ENCODE measurements at regions not wholly inside any gene's neighbourhood (a gene's known extent, or its start where the extent isn't known, plus 50 kb on each side); places are given as distances from the start of the nearest gene placed in this dataset.

DNA sequence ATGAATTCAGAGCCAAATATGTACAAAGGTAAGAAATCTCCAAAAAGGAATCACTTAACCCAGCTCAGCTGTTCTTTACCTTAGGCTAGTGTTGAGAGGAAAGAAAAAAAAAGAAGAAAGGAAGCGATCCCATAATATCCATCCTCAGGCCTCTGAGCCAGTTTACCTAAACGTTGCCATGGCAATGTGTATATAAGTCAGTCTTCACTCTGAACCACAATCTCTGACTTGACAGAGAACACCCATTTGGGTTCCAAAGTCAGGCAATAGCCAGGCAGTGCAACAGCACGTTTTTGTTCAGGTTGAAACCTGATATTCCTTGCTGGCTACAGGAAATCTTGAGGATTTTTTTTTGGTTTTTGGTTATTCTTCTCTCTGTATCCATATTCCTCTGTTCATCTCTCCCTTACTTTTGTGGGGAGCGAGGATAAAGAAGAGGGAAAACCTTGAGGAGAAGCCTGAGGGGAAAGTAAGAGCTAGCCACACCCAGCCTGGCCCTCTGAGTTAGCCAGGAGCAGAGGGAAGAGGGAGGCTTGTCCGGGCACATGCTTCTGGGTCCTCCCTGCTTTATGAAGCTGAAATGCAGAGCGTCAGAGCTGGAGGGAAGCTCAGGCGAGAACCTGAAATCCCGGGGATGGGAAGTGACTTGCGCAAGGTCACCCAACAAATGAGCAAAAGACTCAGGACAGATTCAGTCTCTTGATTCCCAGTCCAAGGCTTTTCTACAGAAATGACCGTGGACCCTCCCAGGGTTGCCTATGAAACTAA, 152.7 kb downstream of the SOX9 start:
- H3K36me3 ChIP-seq, result no peaks in the 10 kb centered on the region
- TF ChIP-seq, protein P1, sequence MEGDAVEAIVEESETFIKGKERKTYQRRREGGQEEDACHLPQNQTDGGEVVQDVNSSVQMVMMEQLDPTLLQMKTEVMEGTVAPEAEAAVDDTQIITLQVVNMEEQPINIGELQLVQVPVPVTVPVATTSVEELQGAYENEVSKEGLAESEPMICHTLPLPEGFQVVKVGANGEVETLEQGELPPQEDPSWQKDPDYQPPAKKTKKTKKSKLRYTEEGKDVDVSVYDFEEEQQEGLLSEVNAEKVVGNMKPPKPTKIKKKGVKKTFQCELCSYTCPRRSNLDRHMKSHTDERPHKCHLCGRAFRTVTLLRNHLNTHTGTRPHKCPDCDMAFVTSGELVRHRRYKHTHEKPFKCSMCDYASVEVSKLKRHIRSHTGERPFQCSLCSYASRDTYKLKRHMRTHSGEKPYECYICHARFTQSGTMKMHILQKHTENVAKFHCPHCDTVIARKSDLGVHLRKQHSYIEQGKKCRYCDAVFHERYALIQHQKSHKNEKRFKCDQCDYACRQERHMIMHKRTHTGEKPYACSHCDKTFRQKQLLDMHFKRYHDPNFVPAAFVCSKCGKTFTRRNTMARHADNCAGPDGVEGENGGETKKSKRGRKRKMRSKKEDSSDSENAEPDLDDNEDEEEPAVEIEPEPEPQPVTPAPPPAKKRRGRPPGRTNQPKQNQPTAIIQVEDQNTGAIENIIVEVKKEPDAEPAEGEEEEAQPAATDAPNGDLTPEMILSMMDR (IDR thresholded peaks at IDR 0.05; ENCODE audit: low read depth, low read length), result no peak
- H3K4me1 ChIP-seq, result peaks cover 17% of the 10 kb centered on the region
- H3K9me3 ChIP-seq, result no peaks in the 10 kb centered on the region
- no peak for DNase-seq
- no peaks in the 10 kb centered on the region for H3K27me3 ChIP-seq
- no peak overlapping the region for H3K4me3 ChIP-seq (ENCODE audit: low read depth, low read length)

DNA sequence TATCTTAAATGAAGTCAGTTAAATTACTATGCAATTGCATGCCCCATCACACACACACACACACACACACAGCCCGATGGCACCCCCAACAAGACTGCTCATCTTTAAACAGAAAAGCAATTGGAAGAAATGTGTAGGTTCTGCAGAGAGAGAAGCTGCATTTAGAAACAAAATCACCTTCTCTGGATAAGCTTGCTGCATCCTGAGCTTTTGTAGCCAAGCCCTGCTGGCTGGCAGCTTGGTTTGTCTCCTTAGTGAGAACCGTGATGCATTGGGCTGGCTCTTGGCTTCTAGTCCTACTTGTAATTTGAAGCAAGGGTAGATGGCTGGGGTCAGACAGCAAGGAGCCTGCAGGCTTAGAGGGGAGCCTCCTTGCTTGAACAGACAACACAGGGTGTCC, 153.8 kb downstream of the SOX9 start:
- H3K9me3 ChIP-seq, result no peaks in the 10 kb centered on the region
- TF ChIP-seq, protein P1 (IDR thresholded peaks at IDR 0.05; ENCODE audit: low read depth, low read length), result no peak
- H3K4me3 ChIP-seq (ENCODE audit: low read depth, low read length), result no peak overlapping the region
- no peaks in the 10 kb centered on the region for H3K36me3 ChIP-seq
- H3K4me1 ChIP-seq, result peaks cover 10% of the 10 kb centered on the region
- no peaks in the 10 kb centered on the region for H3K27me3 ChIP-seq
- no peak for DNase-seq

DNA sequence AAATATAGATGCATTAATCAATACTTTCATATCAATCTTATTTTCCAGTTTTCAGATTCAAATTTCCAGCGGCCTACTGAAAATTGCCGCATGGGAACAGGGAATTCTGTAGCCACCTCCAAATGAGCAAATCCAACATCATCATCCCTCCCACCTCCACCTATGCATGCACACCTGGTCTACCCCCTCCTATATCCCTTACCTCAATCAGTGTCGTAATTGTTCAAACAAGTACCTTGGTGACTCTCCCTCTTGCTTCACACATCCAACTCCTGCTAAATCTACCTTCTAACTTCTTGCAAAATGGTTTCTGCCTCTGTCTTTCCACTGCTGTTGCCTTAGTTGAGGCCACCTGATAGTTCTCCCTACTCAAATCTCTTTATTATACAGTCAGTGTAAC, 160.1 kb downstream of the SOX9 start:
- Histone ChIP-seq H3K36me3 (no peaks in the 10 kb centered on the region), H3K4me3 (ENCODE audit: low read depth, low read length) (no peak overlapping the region)

DNA sequence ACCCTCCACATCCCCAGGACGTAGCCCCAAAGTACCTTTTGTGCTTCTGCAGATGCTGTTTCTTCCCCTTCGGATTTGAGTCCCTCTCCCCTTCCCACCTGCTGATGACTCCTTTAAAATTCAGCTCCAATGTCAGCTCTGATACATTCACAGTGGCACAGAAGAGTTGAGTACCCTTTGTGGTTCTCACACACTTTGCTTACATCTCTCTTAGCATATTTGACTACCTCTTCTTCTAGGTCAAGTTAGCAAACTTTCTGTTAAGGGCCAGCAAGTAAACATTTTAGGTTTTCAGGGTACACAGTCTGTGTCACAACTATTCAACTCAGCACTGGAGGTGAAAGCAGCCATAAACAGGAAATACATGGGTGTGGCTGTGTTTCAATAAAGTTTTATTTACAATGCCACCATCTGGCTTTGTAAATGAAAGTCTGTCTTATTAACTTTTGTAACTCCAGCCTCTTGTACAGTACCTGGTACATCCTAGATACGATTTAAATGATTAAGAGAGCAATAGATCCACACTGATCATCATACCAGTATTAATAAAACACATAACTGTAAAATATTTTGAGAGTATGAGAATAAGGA, 161.7 kb downstream of the SOX9 start:
- no peak for DNase-seq
- TF ChIP-seq, protein P1 (IDR thresholded peaks at IDR 0.05; ENCODE audit: low read depth, low read length), result no peak
- no peaks in the 10 kb centered on the region for H3K27me3 ChIP-seq
- no peaks in the 10 kb centered on the region for H3K36me3 ChIP-seq
- no peaks in the 10 kb centered on the region for H3K9me3 ChIP-seq
- no peak overlapping the region for H3K4me3 ChIP-seq (ENCODE audit: low read depth, low read length)
- no peaks in the 10 kb centered on the region for H3K4me1 ChIP-seq

More for the DNA sequence above, 160.1 kb downstream of the SOX9 start:
- no peaks in the 10 kb centered on the region for H3K27me3 ChIP-seq
- no peaks in the 10 kb centered on the region for H3K9me3 ChIP-seq
- TF ChIP-seq, protein P1 (IDR thresholded peaks at IDR 0.05; ENCODE audit: low read depth, low read length), result no peak
- no peak for DNase-seq
- no peaks in the 10 kb centered on the region for H3K4me1 ChIP-seq

DNA sequence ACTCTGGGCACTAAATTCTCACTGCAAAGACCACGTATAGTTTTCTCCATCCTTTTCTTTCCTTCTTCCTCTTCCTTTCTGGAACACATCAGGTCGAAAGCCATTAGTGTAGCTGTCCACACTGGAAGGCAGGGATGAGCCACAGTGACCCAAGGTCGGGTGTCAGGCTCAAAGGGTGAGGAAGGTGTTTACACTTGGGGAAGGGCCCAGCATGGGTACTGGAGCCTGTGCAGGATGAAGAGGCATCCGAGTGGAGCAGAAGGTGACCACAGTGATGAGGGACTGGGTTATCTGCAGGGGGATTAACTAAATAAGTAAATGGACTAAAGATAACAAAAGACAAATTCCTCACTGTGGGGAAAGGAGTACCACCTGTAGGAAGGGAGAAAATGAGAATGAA, 164.0 kb downstream of the SOX9 start:
- no peaks in the 10 kb centered on the region for H3K27me3 ChIP-seq
- no peak overlapping the region for H3K4me3 ChIP-seq (ENCODE audit: low read depth, low read length)
- TF ChIP-seq, protein P1 (IDR thresholded peaks at IDR 0.05; ENCODE audit: low read depth, low read length), result no peak
- no peaks in the 10 kb centered on the region for H3K4me1 ChIP-seq
- no peaks in the 10 kb centered on the region for H3K9me3 ChIP-seq
- no peak for DNase-seq
- H3K36me3 ChIP-seq, result no peaks in the 10 kb centered on the region

DNA sequence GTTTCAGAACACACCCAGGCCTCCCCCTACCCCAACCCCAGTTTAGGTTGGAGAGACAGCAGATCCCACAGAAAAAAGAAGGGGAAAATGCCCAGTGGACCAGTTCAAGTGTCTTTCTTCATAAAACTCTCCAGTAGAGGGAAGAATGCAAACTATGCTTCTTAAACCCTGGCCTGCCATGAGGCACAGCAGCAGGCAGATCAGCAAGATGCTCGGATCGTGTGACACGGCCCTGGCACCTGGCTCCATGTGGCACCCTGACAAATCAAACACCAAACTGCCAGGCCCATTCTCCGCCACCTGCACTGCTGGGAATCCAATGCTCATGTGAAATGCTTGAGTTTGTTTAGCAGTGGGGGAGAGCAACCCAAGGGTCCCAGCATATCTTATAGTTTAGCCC, 166.8 kb downstream of the SOX9 start:
- TF ChIP-seq, protein P1 (IDR thresholded peaks at IDR 0.05; ENCODE audit: low read depth, low read length), result no peak
- H3K9me3 ChIP-seq, result no peaks in the 10 kb centered on the region
- no peaks in the 10 kb centered on the region for H3K4me1 ChIP-seq
- DNase-seq, result no peak
- H3K36me3 ChIP-seq, result no peaks in the 10 kb centered on the region
- H3K27me3 ChIP-seq, result no peaks in the 10 kb centered on the region
- H3K4me3 ChIP-seq (ENCODE audit: low read depth, low read length), result no peak overlapping the region

Data from BE2C (cell line).